ENCODE measurements at regions not wholly inside any gene's neighbourhood (a gene's known extent, or its start where the extent isn't known, plus 50 kb on each side); places are given as distances from the start of the nearest gene placed in this dataset.

DNA sequence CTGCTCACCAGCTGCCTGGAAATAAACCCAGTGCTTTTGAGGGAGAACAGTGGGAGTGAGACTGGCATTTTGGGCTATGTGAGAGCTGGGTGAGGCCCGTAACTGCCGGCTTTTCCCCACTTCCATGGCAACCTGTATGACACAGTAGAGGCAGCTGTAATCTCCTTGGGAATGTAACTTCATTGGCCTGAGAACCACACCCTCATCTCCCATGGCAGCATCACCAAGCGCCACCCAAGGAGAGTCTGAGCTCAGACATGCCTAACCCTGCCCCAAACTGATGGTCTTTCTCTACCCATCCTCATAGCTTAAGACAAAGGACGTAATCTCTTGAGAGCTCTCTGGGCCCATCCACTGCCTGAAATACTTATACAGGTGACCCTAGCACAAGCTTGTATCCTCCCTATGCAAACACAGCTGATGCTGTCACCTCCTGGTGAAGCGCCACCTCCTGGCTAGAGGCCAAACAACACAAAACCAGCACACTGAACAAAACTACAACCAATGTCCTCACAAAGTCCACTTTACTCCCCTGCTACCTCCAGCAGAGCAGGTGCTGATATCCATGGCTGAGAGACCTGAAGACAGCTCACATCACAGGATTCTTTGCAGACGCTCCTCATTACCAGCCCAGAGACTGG, 763.4 kb upstream of the NRXN1 start:
- H3K4me1 Mint-ChIP-seq: no peaks in the 10 kb centered on the region
- no peak overlapping the region for H3K27ac Mint-ChIP-seq
- H3K27me3 Mint-ChIP-seq: no peaks in the 10 kb centered on the region
- Histone ChIP-seq H3K36me3 (ENCODE audit: control insufficient read depth in 2 of 2, extremely low read depth in 1 of 2, insufficient read depth in 1 of 2, low read length in 1 of 2) (no peaks in the 10 kb centered on the region), H3K4me3 (ENCODE audit: control insufficient read depth in 1 of 2, extremely low read depth in 1 of 2, low read length in 1 of 2) (no peak overlapping the region), H3K27ac (ENCODE audit: low read length) (no peak overlapping the region), H3K9me3 (no peaks in the 10 kb centered on the region), H3K27me3 (replicated peaks in 1 of 2; ENCODE audit: control insufficient read depth in 2 of 2, extremely low read depth in 1 of 2, insufficient read depth in 2 of 2, low read length in 1 of 2) (no peaks in the 10 kb centered on the region), H3K4me1 (ENCODE audit: control insufficient read depth in 1 of 2, extremely low read depth in 1 of 2, insufficient read depth in 2 of 2, low read length in 2 of 2) (no peaks in the 10 kb centered on the region)
- POLR2A ChIA-PET: no interaction called here
- H3K9me3 Mint-ChIP-seq: peaks cover 10 to 43% (median 13%) of the 10 kb centered on the region in 3 donors
- ATAC-seq (replicated peaks in 1 of 4) (no peak), DNase-seq (no peak)
- CTCF ChIA-PET: no interaction called here
- H3K36me3 Mint-ChIP-seq: no peaks in the 10 kb centered on the region
- WGBS (ENCODE audit: insufficient coverage): 84% methylated on average over 6 of the region's 6 CpGs
- no peak overlapping the region for H3K4me3 Mint-ChIP-seq

- Histone ChIP-seq H3K27me3 (replicated peaks in 1 of 2; ENCODE audit: control insufficient read depth in 2 of 2, extremely low read depth in 1 of 2, insufficient read depth in 2 of 2, low read length in 1 of 2) (no peaks in the 10 kb centered on the region), H3K36me3 (ENCODE audit: control insufficient read depth in 2 of 2, extremely low read depth in 1 of 2, insufficient read depth in 1 of 2, low read length in 1 of 2) (no peaks in the 10 kb centered on the region), H3K4me1 (ENCODE audit: control insufficient read depth in 1 of 2, extremely low read depth in 1 of 2, insufficient read depth in 2 of 2, low read length in 2 of 2) (no peaks in the 10 kb centered on the region), H3K27ac (ENCODE audit: low read length) (no peak overlapping the region), H3K4me3 (ENCODE audit: control insufficient read depth in 1 of 2, extremely low read depth in 1 of 2, low read length in 1 of 2) (no peak overlapping the region), H3K9me3 (no peaks in the 10 kb centered on the region)
- Mint-ChIP-seq H3K36me3 (no peaks in the 10 kb centered on the region), H3K27ac (no peak overlapping the region), H3K4me1 (no peaks in the 10 kb centered on the region), H3K4me3 (no peak overlapping the region), H3K9me3 (peaks cover 11 to 29% (median 13%) of the 10 kb centered on the region in 3 donors), H3K27me3 (no peaks in the 10 kb centered on the region)
- POLR2A ChIA-PET: no interaction called here
- no CpG with 5 or more reads among the region's 3 CpGs for WGBS (ENCODE audit: insufficient coverage)
- no peak for DNase-seq
- CTCF ChIA-PET: no interaction called here
- ATAC-seq (replicated peaks in 1 of 4): no peak
Observed at GRCh38 chr2:51791496-51791895, 759.6 kb upstream of the NRXN1 start.

DNA sequence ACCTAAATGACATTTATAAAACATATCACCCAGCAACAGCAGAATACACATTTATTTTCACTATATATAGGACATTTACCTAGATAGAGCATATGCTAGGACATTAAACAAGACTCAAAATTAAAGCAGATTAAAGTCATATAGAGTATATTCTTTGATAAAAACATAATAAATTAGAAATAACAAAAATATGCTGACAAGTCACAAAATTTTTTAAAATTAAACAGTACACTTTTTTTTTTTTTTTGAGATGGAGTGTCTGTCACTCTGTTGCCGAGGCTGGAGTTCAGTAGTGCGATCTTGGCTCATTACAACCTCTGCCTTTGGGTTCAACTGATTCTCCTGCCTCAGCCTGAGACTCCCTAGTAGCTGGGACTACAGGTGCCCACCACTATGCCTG, 758.9 kb upstream of the NRXN1 start:
- ChIA-PET POLR2A (no interaction called here), CTCF (no interaction called here)
- H3K36me3 ChIP-seq (ENCODE audit: control insufficient read depth in 2 of 2, extremely low read depth in 1 of 2, insufficient read depth in 1 of 2, low read length in 1 of 2): no peaks in the 10 kb centered on the region
- no peaks in the 10 kb centered on the region for H3K9me3 ChIP-seq
- WGBS (ENCODE audit: insufficient coverage): 67% methylated on average over 1 of the region's 2 CpGs
- no peak overlapping the region for H3K4me3 ChIP-seq (ENCODE audit: control insufficient read depth in 1 of 2, extremely low read depth in 1 of 2, low read length in 1 of 2)
- ATAC-seq (replicated peaks in 1 of 4): no peak
- no peaks in the 10 kb centered on the region for H3K4me1 ChIP-seq (ENCODE audit: control insufficient read depth in 1 of 2, extremely low read depth in 1 of 2, insufficient read depth in 2 of 2, low read length in 2 of 2)
- Mint-ChIP-seq H3K9me3 (peaks cover 11 to 29% (median 13%) of the 10 kb centered on the region in 3 donors), H3K4me1 (no peaks in the 10 kb centered on the region), H3K27me3 (no peaks in the 10 kb centered on the region), H3K4me3 (no peak overlapping the region), H3K27ac (no peak overlapping the region), H3K36me3 (no peaks in the 10 kb centered on the region)
- H3K27ac ChIP-seq (ENCODE audit: low read length): no peak overlapping the region
- no peaks in the 10 kb centered on the region for H3K27me3 ChIP-seq (replicated peaks in 1 of 2; ENCODE audit: control insufficient read depth in 2 of 2, extremely low read depth in 1 of 2, insufficient read depth in 2 of 2, low read length in 1 of 2)
- no peak for DNase-seq

DNA sequence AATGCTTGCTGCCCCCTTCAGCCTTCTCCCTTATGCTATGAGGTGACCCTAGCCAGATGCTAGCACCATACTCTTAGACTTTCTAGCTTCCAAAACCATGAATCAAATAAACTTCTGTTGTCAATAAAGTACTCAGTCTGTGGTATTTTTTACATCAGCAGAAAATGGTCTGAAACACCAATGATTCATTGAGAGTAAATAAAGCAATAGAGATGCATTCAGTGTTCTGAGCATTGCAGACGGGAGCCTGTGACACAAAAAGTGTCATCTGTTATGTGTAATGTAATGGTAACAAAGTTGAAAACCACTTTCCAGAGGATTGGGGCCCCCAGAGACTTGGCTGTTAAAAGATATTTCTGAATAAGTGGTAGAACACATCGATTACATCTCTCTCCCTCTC, 758.0 kb upstream of the NRXN1 start:
- Mint-ChIP-seq H3K4me1 (no peaks in the 10 kb centered on the region), H3K27me3 (no peaks in the 10 kb centered on the region), H3K4me3 (no peak overlapping the region), H3K27ac (no peak overlapping the region), H3K36me3 (no peaks in the 10 kb centered on the region), H3K9me3 (peaks cover 11 to 29% (median 13%) of the 10 kb centered on the region in 3 donors)
- 100% methylated on average over 1 of the region's 2 CpGs for WGBS (ENCODE audit: insufficient coverage)
- no peak for ATAC-seq (replicated peaks in 1 of 4)
- POLR2A ChIA-PET: no interaction called here
- H3K27me3 ChIP-seq (replicated peaks in 1 of 2; ENCODE audit: control insufficient read depth in 2 of 2, extremely low read depth in 1 of 2, insufficient read depth in 2 of 2, low read length in 1 of 2): no peaks in the 10 kb centered on the region
- no peak overlapping the region for H3K4me3 ChIP-seq (ENCODE audit: control insufficient read depth in 1 of 2, extremely low read depth in 1 of 2, low read length in 1 of 2)
- no peaks in the 10 kb centered on the region for H3K4me1 ChIP-seq (ENCODE audit: control insufficient read depth in 1 of 2, extremely low read depth in 1 of 2, insufficient read depth in 2 of 2, low read length in 2 of 2)
- DNase-seq: no peak
- H3K36me3 ChIP-seq (ENCODE audit: control insufficient read depth in 2 of 2, extremely low read depth in 1 of 2, insufficient read depth in 1 of 2, low read length in 1 of 2): no peaks in the 10 kb centered on the region
- CTCF ChIA-PET: no interaction called here
- H3K9me3 ChIP-seq: no peaks in the 10 kb centered on the region
- H3K27ac ChIP-seq (ENCODE audit: low read length): no peak overlapping the region

DNA sequence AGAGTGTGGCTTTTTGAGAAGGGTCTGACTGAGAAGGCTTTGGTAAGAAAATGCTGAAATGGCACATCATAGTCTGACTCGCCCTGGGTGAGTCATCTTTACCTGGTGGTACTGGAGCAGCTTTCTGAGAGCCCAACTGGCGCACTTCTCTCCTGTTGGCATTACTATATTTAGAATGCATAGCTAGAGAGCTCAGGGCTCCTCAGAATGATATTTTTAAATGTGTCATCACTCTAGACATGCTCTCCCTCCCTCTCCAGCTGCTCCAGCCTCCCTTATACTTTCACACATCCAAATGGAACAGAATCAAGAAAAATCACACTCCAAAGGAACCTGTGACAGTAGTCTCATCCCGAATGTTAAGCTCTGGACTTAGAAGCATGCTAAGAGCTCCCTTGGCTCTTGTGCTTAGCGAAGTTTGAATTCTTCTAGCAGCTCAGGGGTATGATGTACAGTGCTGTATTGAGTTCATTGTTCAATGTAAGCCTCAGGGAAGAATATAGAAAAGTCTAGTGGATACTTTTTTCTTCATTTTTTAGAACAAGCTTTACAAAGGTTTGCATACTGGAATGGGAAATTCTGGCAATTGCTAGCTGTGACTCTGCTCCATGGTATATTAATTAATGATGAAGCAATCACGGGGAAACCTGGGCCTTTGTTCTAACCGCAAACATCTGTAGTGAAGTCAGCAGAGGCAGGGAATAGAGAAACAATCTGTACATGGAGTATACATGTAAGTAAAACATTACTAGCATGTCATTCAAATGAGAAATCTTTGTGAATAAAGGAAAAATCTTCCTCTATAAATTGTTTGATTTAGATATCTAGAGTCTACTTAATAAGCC, 751.2 kb upstream of the NRXN1 start:
- Histone ChIP-seq H3K9me3 (no peaks in the 10 kb centered on the region), H3K27me3 (replicated peaks in 1 of 2; ENCODE audit: control insufficient read depth in 2 of 2, extremely low read depth in 1 of 2, insufficient read depth in 2 of 2, low read length in 1 of 2) (no peaks in the 10 kb centered on the region), H3K4me3 (ENCODE audit: control insufficient read depth in 1 of 2, extremely low read depth in 1 of 2, low read length in 1 of 2) (no peak overlapping the region), H3K4me1 (ENCODE audit: control insufficient read depth in 1 of 2, extremely low read depth in 1 of 2, insufficient read depth in 2 of 2, low read length in 2 of 2) (no peaks in the 10 kb centered on the region), H3K27ac (ENCODE audit: low read length) (no peak overlapping the region), H3K36me3 (ENCODE audit: control insufficient read depth in 2 of 2, extremely low read depth in 1 of 2, insufficient read depth in 1 of 2, low read length in 1 of 2) (no peaks in the 10 kb centered on the region)
- ChIA-PET CTCF (interaction anchor here in 1 of 2 donors (0.6 kb wide), 1 partner anchor 90 kb away, joined by 3 read pairs; no protein-coding TSS in a partner anchor), POLR2A (no interaction called here)
- Mint-ChIP-seq H3K4me1 (no peaks in the 10 kb centered on the region), H3K9me3 (peaks cover under 1 to 5% (median 3%) of the 10 kb centered on the region in 3 donors), H3K27me3 (no peaks in the 10 kb centered on the region), H3K36me3 (no peaks in the 10 kb centered on the region), H3K27ac (no peak overlapping the region), H3K4me3 (no peak overlapping the region)
- WGBS (ENCODE audit: insufficient coverage): 40% methylated on average over 1 of the region's 6 CpGs
- ATAC-seq (replicated peaks in 1 of 4) (no peak), DNase-seq (no peak)

GRCh38 chr2:51781691-51782090, 749.8 kb upstream of the NRXN1 start:
- H3K36me3 Mint-ChIP-seq: no peaks in the 10 kb centered on the region
- H3K9me3 Mint-ChIP-seq: peaks cover 0 to 6% (median 4%) of the 10 kb centered on the region in 3 donors
- H3K27me3 ChIP-seq (replicated peaks in 1 of 2; ENCODE audit: control insufficient read depth in 2 of 2, extremely low read depth in 1 of 2, insufficient read depth in 2 of 2, low read length in 1 of 2): no peaks in the 10 kb centered on the region
- no peaks in the 10 kb centered on the region for H3K4me1 Mint-ChIP-seq
- no peaks in the 10 kb centered on the region for H3K4me1 ChIP-seq (ENCODE audit: control insufficient read depth in 1 of 2, extremely low read depth in 1 of 2, insufficient read depth in 2 of 2, low read length in 2 of 2)
- H3K27ac ChIP-seq (ENCODE audit: low read length): no peak overlapping the region
- H3K4me3 ChIP-seq (ENCODE audit: control insufficient read depth in 1 of 2, extremely low read depth in 1 of 2, low read length in 1 of 2): no peak overlapping the region
- CTCF ChIA-PET: no interaction called here
- no peak overlapping the region for H3K27ac Mint-ChIP-seq
- no peaks in the 10 kb centered on the region for H3K36me3 ChIP-seq (ENCODE audit: control insufficient read depth in 2 of 2, extremely low read depth in 1 of 2, insufficient read depth in 1 of 2, low read length in 1 of 2)
- H3K9me3 ChIP-seq: no peaks in the 10 kb centered on the region
- no peak for DNase-seq
- H3K4me3 Mint-ChIP-seq: no peak overlapping the region
- 70% methylated on average over 2 of the region's 4 CpGs for WGBS (ENCODE audit: insufficient coverage)
- H3K27me3 Mint-ChIP-seq: no peaks in the 10 kb centered on the region
- ATAC-seq (replicated peaks in 1 of 4): no peak
- POLR2A ChIA-PET: no interaction called here
